ENCODE measurements at regions not wholly inside any gene's neighbourhood (a gene's known extent, or its start where the extent isn't known, plus 50 kb on each side); places are given as distances from the start of the nearest gene placed in this dataset.
A peak's percentile ranks its signal among the peaks of the same experiment; 100 is the strongest.

DNA sequence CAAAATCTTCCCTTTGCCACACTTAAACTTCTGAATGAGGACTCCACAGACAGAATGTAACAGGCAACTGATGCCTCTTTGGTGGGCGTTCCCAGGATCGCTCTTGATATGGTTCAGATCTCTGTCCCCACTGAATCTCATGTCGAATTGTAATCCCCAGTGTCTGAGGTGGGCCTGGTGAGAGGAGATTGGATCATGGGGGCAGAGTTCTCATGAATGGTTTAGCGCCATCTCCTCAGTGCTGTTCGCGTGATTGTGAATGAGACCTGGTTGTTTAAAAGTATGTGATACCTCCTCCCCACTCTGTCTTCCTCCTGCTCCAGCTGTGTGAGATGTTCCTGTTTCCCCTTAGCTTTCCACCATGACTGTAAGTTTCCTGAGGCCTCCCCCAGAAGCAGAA, 111.1 kb upstream of the SLC66A3 start:
- no peak for DNase-seq (ENCODE audit: low read depth, low spot score)

- DNase-seq (ENCODE audit: low read depth, low spot score): no peak
These were observed 110.0 kb upstream of the SLC66A3 start for GRCh38 chr2:11045294-11045693.

GRCh38 chr2:11048335-11049008, 106.8 kb upstream of the SLC66A3 start:
- no peak for DNase-seq (ENCODE audit: low read depth, low spot score)

DNA sequence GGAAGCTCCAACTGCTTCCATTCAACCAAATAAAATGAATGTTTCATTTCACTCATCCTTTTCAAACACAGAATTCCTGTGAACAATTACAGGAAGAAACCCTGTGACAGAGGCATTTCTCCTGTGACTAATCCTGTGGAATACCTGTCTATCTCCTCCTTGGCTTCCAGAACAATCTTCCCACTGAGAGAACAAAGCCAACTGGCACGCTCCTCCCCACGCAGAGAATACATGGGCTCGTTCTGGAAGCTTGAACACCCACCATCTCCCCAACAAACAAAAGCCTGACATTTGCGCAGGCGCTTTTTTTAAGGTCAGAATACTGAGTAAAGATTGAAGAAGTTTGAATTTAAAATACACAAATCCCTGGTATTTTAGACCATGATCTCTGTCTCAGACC, 104.7 kb upstream of the SLC66A3 start:
- no peak for DNase-seq (ENCODE audit: low read depth, low spot score)

- DNase-seq (ENCODE audit: low read depth, low spot score): no peak
These were observed 104.0 kb upstream of the SLC66A3 start for GRCh38 chr2:11051280-11051679.

- DNase-seq (ENCODE audit: low read depth, low spot score): no peak
These were observed 101.7 kb upstream of the SLC66A3 start for GRCh38 chr2:11053546-11053945.

DNA sequence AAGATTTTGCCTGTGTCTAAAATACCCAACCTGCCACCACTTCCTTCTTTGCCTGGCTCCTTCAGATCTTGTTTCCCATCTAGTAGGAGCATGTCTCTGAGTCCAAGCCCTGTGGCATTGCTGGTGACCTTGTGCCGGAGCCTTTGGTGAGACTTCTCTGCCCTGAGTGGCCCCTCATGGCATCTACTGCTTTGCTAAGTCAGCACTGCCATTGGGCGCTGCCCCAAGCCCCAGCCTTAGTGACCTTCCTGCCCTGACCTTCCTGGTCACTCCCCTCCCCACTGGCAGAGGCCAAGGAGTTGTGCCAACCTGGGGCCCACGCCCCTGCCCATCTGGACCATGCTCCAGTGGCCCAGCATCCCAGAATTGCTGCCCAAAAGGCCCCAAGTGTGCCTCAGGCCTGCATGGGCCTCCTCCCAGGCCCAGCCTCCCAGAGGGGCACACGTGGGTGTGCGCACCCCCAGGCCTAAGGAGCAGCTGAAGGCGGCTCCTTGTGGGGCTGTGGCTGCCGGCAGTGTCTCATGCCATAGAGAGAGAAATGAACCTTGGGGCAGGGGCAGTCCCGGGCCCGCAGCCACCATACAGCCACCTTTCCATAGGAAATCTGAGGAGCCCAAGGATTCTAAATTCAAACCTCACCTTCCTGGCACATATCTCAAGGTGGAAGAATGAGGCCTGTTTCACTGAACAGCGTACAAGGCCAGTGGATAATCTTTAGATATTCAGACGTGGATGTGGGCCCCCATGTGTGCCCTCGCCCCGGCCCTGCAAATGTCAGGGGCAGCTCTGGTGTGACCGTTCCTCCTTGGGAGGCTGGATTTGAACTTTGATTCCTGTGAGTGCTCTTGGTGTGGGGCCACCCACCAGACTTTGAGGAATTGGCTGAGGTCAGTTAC, 100.2 kb upstream of the SLC66A3 start:
- no peak for DNase-seq (ENCODE audit: low read depth, low spot score)

DNA sequence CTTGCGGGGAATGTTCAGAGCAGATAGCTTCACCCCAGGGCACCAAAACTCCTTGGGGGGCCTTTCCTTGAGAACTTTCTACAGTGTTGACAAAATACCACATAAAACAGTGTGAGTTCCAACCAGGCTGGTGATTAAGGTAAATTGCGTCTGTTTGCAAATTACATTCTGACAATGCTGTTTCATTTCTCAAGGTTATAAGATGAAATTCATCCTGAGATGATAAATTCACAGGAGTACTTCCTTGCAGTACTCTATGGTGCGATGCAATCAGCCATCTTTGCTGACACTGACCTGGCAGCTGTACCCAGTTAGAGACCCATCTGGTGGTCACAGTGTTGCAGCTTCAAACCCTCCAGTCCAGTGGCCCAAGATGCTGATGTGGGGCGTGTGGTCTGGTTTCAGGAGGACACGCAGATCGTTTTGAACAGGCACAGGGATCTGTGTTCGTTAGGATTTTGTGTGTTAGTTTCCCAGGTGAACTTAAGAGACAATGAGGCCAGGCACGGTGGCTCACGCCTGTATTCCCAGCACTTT, 99.5 kb upstream of the SLC66A3 start:
- no peak for DNase-seq (ENCODE audit: low read depth, low spot score)

DNA sequence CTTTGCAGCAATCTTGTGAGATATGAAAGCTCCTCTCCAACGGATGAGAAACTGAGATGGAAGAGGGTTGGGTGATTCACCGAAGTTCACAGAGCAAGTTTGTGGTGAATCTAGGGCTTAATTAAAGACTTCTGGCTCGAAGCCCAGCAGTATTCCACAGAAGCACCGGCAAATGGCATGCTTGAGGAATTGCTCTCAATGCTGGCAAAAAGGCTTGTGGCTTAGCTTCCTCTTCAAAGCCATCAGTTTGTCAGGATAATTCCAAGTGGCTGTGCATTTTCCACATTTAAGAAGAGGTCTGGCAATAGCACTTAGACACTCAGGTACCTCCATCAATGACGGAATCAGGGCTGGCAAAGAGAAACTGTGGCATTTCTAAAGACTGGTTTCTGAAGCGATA, 98.7 kb upstream of the SLC66A3 start:
- DNase-seq (ENCODE audit: low read depth, low spot score): no peak

GRCh38 chr2:11057031-11057430, 98.2 kb upstream of the SLC66A3 start:
- DNase-seq (ENCODE audit: low read depth, low spot score): no peak

DNA sequence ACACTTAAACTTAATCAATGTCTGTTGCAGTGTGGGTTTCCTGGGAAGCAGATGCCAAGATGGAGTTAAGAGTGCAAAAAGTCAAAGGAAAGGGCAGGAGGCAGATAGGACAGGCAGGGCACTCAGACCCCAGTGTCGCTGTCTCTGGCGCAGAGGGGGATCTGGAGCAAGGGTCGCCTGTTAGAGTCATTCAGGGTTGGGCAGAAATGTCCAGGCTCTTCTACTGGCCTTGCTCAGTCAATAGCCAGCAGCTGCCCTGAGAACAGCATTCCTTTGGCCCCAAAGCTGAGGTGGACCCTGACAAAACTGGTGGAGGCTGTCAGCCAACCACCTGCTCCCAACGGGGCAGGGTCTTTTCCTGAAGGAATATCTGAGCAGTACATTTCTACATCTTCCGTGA, 97.1 kb upstream of the SLC66A3 start:
- DNase-seq (ENCODE audit: low read depth, low spot score): no peak

DNA sequence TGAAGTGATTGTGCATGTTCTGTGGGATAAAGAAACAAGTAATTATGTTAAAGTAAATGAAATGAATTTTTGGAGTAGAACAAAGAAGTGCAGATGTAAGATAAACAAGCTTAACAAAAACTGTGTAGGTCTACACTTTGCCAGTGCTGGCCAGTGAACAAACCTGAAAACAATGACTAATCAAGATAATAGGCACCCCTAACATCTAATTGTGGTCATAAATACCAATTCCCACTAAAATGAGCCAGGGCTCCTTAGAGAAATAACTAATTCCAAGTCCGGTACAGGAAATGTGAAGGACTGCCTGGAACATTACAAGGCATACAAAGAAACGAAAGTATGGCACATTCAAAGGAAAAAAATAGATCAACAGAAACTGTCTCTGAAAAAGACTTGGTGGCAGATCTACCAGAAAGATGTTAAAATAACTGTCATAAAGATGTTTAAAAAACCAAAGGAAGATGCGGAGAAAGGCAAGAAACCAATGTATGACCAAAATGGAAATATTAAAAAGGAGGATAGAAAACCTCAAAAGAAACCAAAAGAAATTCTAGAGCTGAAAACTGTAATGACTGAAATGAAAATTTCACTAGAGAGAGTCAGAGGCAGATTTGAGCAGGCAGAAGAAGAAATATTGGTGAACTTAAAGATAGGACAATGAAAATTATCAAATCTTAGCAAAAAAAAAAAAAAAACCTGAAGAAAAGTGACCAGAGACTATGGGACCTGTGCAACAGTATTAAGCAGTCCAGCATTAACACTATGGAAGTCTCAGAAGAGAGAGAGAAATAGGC, 94.7 kb upstream of the SLC66A3 start:
- no peak for DNase-seq (ENCODE audit: low read depth, low spot score)

DNA sequence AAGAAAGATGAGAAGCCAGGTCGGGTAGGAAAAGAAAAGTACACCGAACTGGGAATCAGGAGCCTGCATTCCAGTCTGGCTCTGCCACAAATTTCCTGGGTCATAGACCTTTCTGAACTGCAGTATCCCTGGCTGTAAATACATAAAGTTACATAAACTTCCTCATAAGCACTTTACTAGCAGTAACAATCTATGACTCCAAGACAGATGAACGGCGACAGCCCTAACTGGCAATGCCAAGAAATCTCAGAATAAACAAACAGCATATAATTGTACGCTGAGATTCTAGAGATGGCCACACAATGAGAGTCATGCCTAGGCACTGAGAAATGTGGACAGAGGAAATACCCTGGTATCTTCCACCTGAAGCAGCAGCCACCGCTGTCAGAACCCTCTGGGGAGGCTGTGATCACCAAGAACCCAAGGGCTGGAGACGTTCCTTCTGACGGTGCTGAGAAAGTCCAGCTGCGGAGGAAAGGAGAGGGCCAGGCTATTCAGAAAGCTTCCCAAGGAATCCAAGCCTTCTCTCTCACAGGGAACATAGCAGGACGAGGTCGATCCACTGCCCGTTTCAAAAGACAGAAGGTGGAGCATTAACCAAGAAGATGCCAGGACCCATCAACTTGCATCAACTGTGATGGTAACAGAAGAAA, 89.3 kb upstream of the SLC66A3 start:
- DNase-seq (ENCODE audit: low read depth, low spot score): no peak

DNA sequence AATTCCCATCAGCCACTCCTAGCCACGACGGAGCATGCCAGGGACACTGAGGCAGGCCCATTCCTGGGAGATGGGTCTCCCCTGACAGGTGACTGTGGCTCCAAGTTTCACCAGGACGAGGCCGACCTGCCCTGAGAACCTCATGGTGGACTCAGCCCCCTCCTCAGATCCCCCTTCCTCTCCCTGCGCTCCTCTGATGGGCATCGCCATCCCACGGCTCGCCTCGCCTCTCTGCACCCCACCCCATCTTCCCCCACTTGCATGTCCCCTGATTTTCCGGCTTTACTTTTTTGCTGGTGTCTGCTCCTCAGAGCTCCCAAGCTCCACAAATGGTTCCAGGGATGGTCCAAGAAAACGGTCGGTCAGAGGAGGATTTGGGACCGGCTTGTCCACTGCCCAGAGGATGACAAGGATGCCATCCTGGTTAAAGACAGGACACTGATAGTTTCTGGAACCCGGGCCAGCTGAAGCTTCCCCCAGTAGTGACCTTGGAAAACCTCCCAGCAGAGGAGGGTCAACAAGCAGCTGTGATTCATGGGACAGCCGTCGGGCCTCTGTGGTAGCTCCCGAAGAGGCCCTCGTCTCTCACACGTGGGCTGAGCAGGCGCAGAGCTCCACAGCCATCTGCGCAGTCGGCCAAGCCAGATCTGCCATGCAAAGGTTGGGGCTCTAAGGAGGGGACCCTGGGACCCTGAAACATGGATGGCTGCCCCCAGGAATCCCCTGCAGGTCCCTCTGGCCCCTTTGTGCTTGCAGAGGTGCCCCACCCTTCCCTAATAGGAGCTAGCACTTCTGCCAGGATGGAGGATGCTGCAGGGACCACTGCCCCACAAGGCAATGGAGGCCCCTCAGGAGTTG, 87.8 kb upstream of the SLC66A3 start:
- no peak for DNase-seq (ENCODE audit: low read depth, low spot score)

GRCh38 chr2:11068079-11068741, 87.1 kb upstream of the SLC66A3 start:
- DNase-seq (ENCODE audit: low read depth, low spot score): no peak

GRCh38 chr2:11068856-11069526, 86.3 kb upstream of the SLC66A3 start:
- no peak for DNase-seq (ENCODE audit: low read depth, low spot score)

GRCh38 chr2:11069566-11070185, 85.6 kb upstream of the SLC66A3 start:
- DNase-seq (ENCODE audit: low read depth, low spot score): no peak

- peak; percentile 44 for DNase-seq (ENCODE audit: low read depth, low spot score)
These were observed 84.1 kb upstream of the SLC66A3 start for GRCh38 chr2:11071211-11071610.

- no peak for DNase-seq (ENCODE audit: low read depth, low spot score)
These were observed 83.3 kb upstream of the SLC66A3 start for GRCh38 chr2:11071939-11072338.
